Endothelial cell of umbilical vein (primary cell): ENCODE measurements at regions not wholly inside any gene's neighbourhood (a gene's known extent, or its start where the extent isn't known, plus 50 kb on each side); places are given as distances from the start of the nearest gene placed in this dataset.

Source experiments
- CTCF ChIP-seq, 2 donors: IDR thresholded peaks; 1 replicate in 1 of 2; 2 replicates in 1 of 2; pipeline ENCODE4 v1.5.1; 2011; ENCODE audit warnings: low read length in 2 of 2, mild to moderate bottlenecking in 2 of 2, moderate library complexity in 2 of 2, control low read depth in 1 of 2, inconsistent platforms in 1 of 2, low read depth in 1 of 2; ENCODE audit not compliant: insufficient read depth in 1 of 2; ENCODE audit errors: extremely low read depth in 1 of 2
- EZH2 ChIP-seq: IDR thresholded peaks from 2 replicates; pipeline ENCODE4 v1.6.1; 2012; ENCODE audit warnings: borderline replicate concordance, low read depth, mild to moderate bottlenecking, moderate library complexity, low read length, inconsistent platforms; ENCODE audit not compliant: severe bottlenecking
- FOS ChIP-seq: IDR thresholded peaks from 2 replicates; pipeline ENCODE4 v1.6.1; 2011; ENCODE audit warnings: mild to moderate bottlenecking, low read length, moderate library complexity, borderline replicate concordance; ENCODE audit not compliant: insufficient read depth
- GATA2 ChIP-seq: IDR thresholded peaks from 2 replicates; pipeline ENCODE4 v1.7.0; 2011; ENCODE audit warnings: low read depth, mild to moderate bottlenecking, moderate library complexity, mixed read lengths, low read length; ENCODE audit not compliant: insufficient read length, insufficient read depth
- JUN ChIP-seq: IDR thresholded peaks from 2 replicates; pipeline ENCODE4 v1.6.1; 2011; ENCODE audit warnings: borderline replicate concordance, low read depth; ENCODE audit not compliant: insufficient read length, insufficient read depth
- MAX ChIP-seq: IDR thresholded peaks from 2 replicates; pipeline ENCODE4 v1.6.1; 2011; ENCODE audit not compliant: insufficient read depth, insufficient read length
- MYC ChIP-seq: IDR thresholded peaks from one replicate; pipeline ENCODE4 v1.6.1; 2011; ENCODE audit warnings: mild to moderate bottlenecking, low read depth, low read length
- POLR2A ChIP-seq: IDR thresholded peaks from 2 replicates; pipeline ENCODE4 v1.6.1; 2012; ENCODE audit warnings: low read depth, mild to moderate bottlenecking, control low read depth, low read length
- POLR2AphosphoS5 ChIP-seq: IDR thresholded peaks from 2 replicates; pipeline ENCODE4 v1.6.1; 2012; ENCODE audit warnings: low read depth, mild to moderate bottlenecking, control low read depth, low read length, moderate library complexity; ENCODE audit not compliant: insufficient read depth

- TF ChIP-seq POLR2A (no peak), CTCF (IDR thresholded peaks at IDR 0.05; ENCODE audit: extremely low read depth in 1 of 2, insufficient read depth in 1 of 2, low read depth in 1 of 2, low read length in 2 of 2) (no peak), MYC (no peak), MAX (no peak), POLR2AphosphoS5 (no peak), GATA2 (no peak), EZH2 (no peak), JUN (no peak), FOS (no peak)
Observed at GRCh38 chr20:46789339-46790028, 80.0 kb downstream of the SLC2A10 start.
